HCT116 (cell line): ENCODE measurements at regions not wholly inside any gene's neighbourhood (a gene's known extent, or its start where the extent isn't known, plus 50 kb on each side); places are given as distances from the start of the nearest gene placed in this dataset.

Experiments used
- ATAC-seq: fragments of 200-7000 bp; cut with Tn5 transposase; 2 replicates; pipeline ENCODE4 v1.9.1; 2020; ENCODE audit warnings: mild to moderate bottlenecking, moderate library complexity
- BruUV-seq: library from RNA; stranded (reverse); fragments of 400-500 nt; replicated peaks from 2 replicates; lab custom pipeline; 2021; lab: Mats Ljungman, UMichigan
- CTCF ChIA-PET: fragments of 300-600 bp; sonication (Branson Sonifier 250); formaldehyde crosslinking; loops from one replicate; lab custom pipeline; 2021; ENCODE audit warnings: antibody characterized with exemption; lab: Charles Lee
- POLR2A ChIA-PET: fragments of 300-600, 350-600 bp; sonication (Branson Sonifier 250); formaldehyde crosslinking; loops from one replicate; lab custom pipeline; 2021; ENCODE audit warnings: antibody characterized with exemption; lab: Charles Lee
- RAD21 ChIA-PET, 2 experiments: fragments of 300-600 bp; sonication (Branson Sonifier 250); formaldehyde crosslinking; loops; one replicate each; lab custom pipeline; 2023; ENCODE audit warnings: low total read pairs in 2 of 2; ENCODE audit not compliant: uncharacterized antibody in 2 of 2, unreplicated experiment in 2 of 2, low non-redundant PET in 1 of 2; lab: Charles Lee
- DNase-seq: peaks from one replicate; pipeline ENCODE4 v3.0.0-alpha.2; 2010; ENCODE audit warnings: low read depth, low spot score
- H2AFZ ChIP-seq: fragments of 200-600 bp; shearing (Covaris generic), sonication (generic); 2 replicates; pipeline ENCODE4 v1.6.1; 2017; ENCODE audit warnings: low read depth, mixed run types, mixed read lengths, antibody characterized with exemption, low read length; ENCODE audit not compliant: poor library complexity, severe bottlenecking
- H3K27ac ChIP-seq: 2 replicates; pipeline ENCODE4 v1.5.1; 2012; ENCODE audit warnings: low read depth, low read length
- H3K27me3 ChIP-seq: fragments of 200-600 bp; sonication (generic); 2 replicates; pipeline ENCODE4 v1.6.1; 2016; ENCODE audit warnings: mixed run types, low read length, mixed read lengths; ENCODE audit not compliant: insufficient read depth
- H3K36me3 ChIP-seq, 2 experiments: fragments of 200-500 bp in 1 of 2; fragments of 200-600 bp in 1 of 2; sonication (Bioruptor generic) in 1 of 2; sonication (generic) in 1 of 2; 2 replicates each; pipeline versions ENCODE4 v1.5.1 to v1.6.1; 2014 to 2016; ENCODE audit warnings: low read length in 2 of 2, inconsistent platforms in 1 of 2, mixed read lengths in 1 of 2, mixed run types in 1 of 2; ENCODE audit not compliant: insufficient read depth in 2 of 2, control insufficient read depth in 1 of 2
- H3K4me1 ChIP-seq, 2 experiments: fragments of 200-600 bp in 1 of 2; sonication (generic) in 1 of 2; 2 replicates each; pipeline versions ENCODE4 v1.5.1 to v1.6.1; 2012 to 2017; ENCODE audit warnings: low read length in 2 of 2, inconsistent platforms in 1 of 2, mild to moderate bottlenecking in 1 of 2, mixed read lengths in 1 of 2, mixed run types in 1 of 2, moderate library complexity in 1 of 2; ENCODE audit not compliant: insufficient read depth in 2 of 2, control insufficient read depth in 1 of 2
- H3K4me2 ChIP-seq: fragments of 200-600 bp; sonication (generic); 2 replicates; pipeline ENCODE4 v1.6.1; 2017; ENCODE audit warnings: mixed run types, low read length, mixed read lengths
- H3K4me3 ChIP-seq, 2 experiments: fragments of 200-600 bp in 1 of 2; sonication (generic) in 1 of 2; replicated peaks in 1 of 2; 2 replicates each; pipeline ENCODE4 v1.5.1; 2011 to 2016; ENCODE audit warnings: low read length in 2 of 2, control low read depth in 1 of 2, low read depth in 1 of 2, mild to moderate bottlenecking in 1 of 2, mixed read lengths in 1 of 2, mixed run types in 1 of 2
- H3K79me2 ChIP-seq: fragments of 200-600 bp; sonication (generic); 2 replicates; pipeline ENCODE4 v1.6.1; 2017; ENCODE audit warnings: mild to moderate bottlenecking, mixed run types, low read length, moderate library complexity, mixed read lengths; ENCODE audit not compliant: insufficient read depth
- H3K9ac ChIP-seq: fragments of 200-600 bp; sonication (generic); 2 replicates; pipeline ENCODE4 v1.6.1; 2016; ENCODE audit warnings: low read length, mixed read lengths
- H3K9me2 ChIP-seq: fragments of 200-600 bp; sonication (generic), shearing (Covaris generic); 2 replicates; pipeline ENCODE4 v1.6.1; 2017; ENCODE audit warnings: mixed run types, mild to moderate bottlenecking, moderate library complexity; ENCODE audit not compliant: insufficient read depth
- H3K9me3 ChIP-seq, 2 experiments: fragments of 200-500 bp in 1 of 2; fragments of 200-600 bp in 1 of 2; sonication (Bioruptor generic) in 1 of 2; sonication (generic) in 1 of 2; 2 replicates each; pipeline ENCODE4 v1.6.1; 2014 to 2017; ENCODE audit warnings: low read length in 2 of 2, mixed read lengths in 2 of 2, inconsistent platforms in 1 of 2, low read depth in 1 of 2, mild to moderate bottlenecking in 1 of 2, mixed run types in 1 of 2, moderate library complexity in 1 of 2; ENCODE audit not compliant: control insufficient read depth in 1 of 2, insufficient read depth in 1 of 2
- H4K20me1 ChIP-seq: fragments of 200-600 bp; sonication (generic), shearing (Covaris generic); 2 replicates; pipeline ENCODE4 v1.6.1; 2017; ENCODE audit warnings: mixed run types, mild to moderate bottlenecking, moderate library complexity; ENCODE audit not compliant: insufficient read depth
- EGR1 ChIP-seq: IDR thresholded peaks from 2 replicates; pipeline ENCODE4 v1.6.1; 2012; ENCODE audit warnings: low read depth
- REST ChIP-seq: IDR thresholded peaks from 2 replicates; pipeline ENCODE4 v1.6.1; 2012; ENCODE audit warnings: low read depth
- TCF7L2 ChIP-seq: IDR thresholded peaks from 2 replicates; pipeline ENCODE4 v1.7.0; 2011; ENCODE audit warnings: borderline replicate concordance, inconsistent platforms; ENCODE audit not compliant: insufficient read depth, insufficient read length; ENCODE audit errors: extremely low read depth
- intact Hi-C: fragments of 100-400 bp; cut with micrococcal nuclease; formaldehyde crosslinking; loops from 2 replicates; pipeline ENCODE4 v1.10.0; 2022

- ChIA-PET POLR2A (no interaction called here), CTCF (no interaction called here), RAD21 (no interaction called here)
- H3K4me3 ChIP-seq: no peak overlapping the region
- no peak overlapping the region for H3K4me2 ChIP-seq
- no peaks in the 10 kb centered on the region for H3K4me1 ChIP-seq
- no peaks in the 10 kb centered on the region for H3K27me3 ChIP-seq
- H3K9ac ChIP-seq: no peak overlapping the region
- no peaks in the 10 kb centered on the region for H4K20me1 ChIP-seq
- TF ChIP-seq EGR1 (no peak), REST (no peak), TCF7L2 (no peak)
- ATAC-seq: no peak
- intact Hi-C loops: no loop called here
- no TSS peak for BruUV-seq
- no peaks in the 10 kb centered on the region for H3K9me3 ChIP-seq
- H3K9me2 ChIP-seq: no peaks in the 10 kb centered on the region
- DNase-seq: no peak
- H3K79me2 ChIP-seq: no peaks in the 10 kb centered on the region
- H2AFZ ChIP-seq: no peak overlapping the region
- no peaks in the 10 kb centered on the region for H3K36me3 ChIP-seq
- no peak overlapping the region for H3K27ac ChIP-seq
Observed at GRCh38 chr20:22412977-22413868, 171.1 kb downstream of the FOXA2 start.
